Skeletal muscle tissue (tissue), 3 donors: ENCODE measurements at regions not wholly inside any gene's neighbourhood (a gene's known extent, or its start where the extent isn't known, plus 50 kb on each side); places are given as distances from the start of the nearest gene placed in this dataset.

Experiments
- H3K27ac ChIP-seq: one replicate; pipeline ENCODE4 v1.7.0; 2013; ENCODE audit warnings: mild to moderate bottlenecking, low read depth, low read length, inconsistent platforms
- H3K27me3 ChIP-seq, 3 donors: one replicate each; pipeline ENCODE4 v1.7.0; 2013; ENCODE audit warnings: low read length in 3 of 3; ENCODE audit not compliant: control insufficient read depth in 3 of 3, insufficient read depth in 3 of 3
- H3K36me3 ChIP-seq, 3 donors: one replicate each; pipeline ENCODE4 v1.7.0; 2013; ENCODE audit warnings: low read length in 3 of 3; ENCODE audit not compliant: control insufficient read depth in 3 of 3, insufficient read depth in 3 of 3
- H3K4me1 ChIP-seq, 3 donors: one replicate each; pipeline ENCODE4 v1.7.0; 2013; ENCODE audit warnings: low read length in 3 of 3, mild to moderate bottlenecking in 3 of 3; ENCODE audit not compliant: control insufficient read depth in 3 of 3, insufficient read depth in 3 of 3
- H3K4me3 ChIP-seq, 3 donors: one replicate each; pipeline ENCODE4 v1.7.0; 2013; ENCODE audit warnings: low read length in 3 of 3
- H3K9ac ChIP-seq, 3 donors: one replicate each; pipeline ENCODE4 v1.7.0; 2013; ENCODE audit warnings: low read length in 3 of 3, mild to moderate bottlenecking in 3 of 3, moderate library complexity in 2 of 3, low read depth in 1 of 3
- H3K9me3 ChIP-seq, 3 donors: one replicate each; pipeline ENCODE4 v1.7.0; 2013; ENCODE audit warnings: low read length in 3 of 3; ENCODE audit not compliant: control insufficient read depth in 3 of 3
- donor health status: Osteomylitis.

GRCh38 chr6:143596866-143597265 is 80.9 kb upstream of the PHACTR2 start:
- H3K27me3 ChIP-seq: no peaks in the 10 kb centered on the region
- H3K9me3 ChIP-seq: no peaks in the 10 kb centered on the region
- no peaks in the 10 kb centered on the region for H3K36me3 ChIP-seq
- H3K9ac ChIP-seq: no peak overlapping the region
- H3K4me1 ChIP-seq: peaks cover 2 to 5% (median 4%) of the 10 kb centered on the region in 3 donors
- no peak overlapping the region for H3K4me3 ChIP-seq
- no peak overlapping the region for H3K27ac ChIP-seq

- H3K27ac ChIP-seq: no peak overlapping the region
- H3K9ac ChIP-seq: no peak overlapping the region
- H3K9me3 ChIP-seq: no peaks in the 10 kb centered on the region
- H3K27me3 ChIP-seq: no peaks in the 10 kb centered on the region
- H3K4me1 ChIP-seq: peaks cover 2 to 5% (median 4%) of the 10 kb centered on the region in 3 donors
- no peak overlapping the region for H3K4me3 ChIP-seq
- no peaks in the 10 kb centered on the region for H3K36me3 ChIP-seq
Observed at GRCh38 chr6:143595251-143596036, 82.3 kb upstream of the PHACTR2 start.

GRCh38 chr6:143594647-143595046 is 83.1 kb upstream of the PHACTR2 start:
- H3K27me3 ChIP-seq: no peaks in the 10 kb centered on the region
- peaks cover 2 to 5% (median 4%) of the 10 kb centered on the region in 3 donors for H3K4me1 ChIP-seq
- H3K9me3 ChIP-seq: no peaks in the 10 kb centered on the region
- H3K27ac ChIP-seq: no peak overlapping the region
- no peak overlapping the region for H3K9ac ChIP-seq
- H3K4me3 ChIP-seq: no peak overlapping the region
- H3K36me3 ChIP-seq: no peaks in the 10 kb centered on the region

GRCh38 chr6:143592335-143592734 is 80.8 kb upstream of the FUCA2 start:
- Histone ChIP-seq H3K27ac (no peak overlapping the region), H3K4me3 (no peak overlapping the region), H3K4me1 (peaks cover 2 to 5% (median 4%) of the 10 kb centered on the region in 3 donors), H3K27me3 (no peaks in the 10 kb centered on the region), H3K9ac (no peak overlapping the region), H3K9me3 (no peaks in the 10 kb centered on the region), H3K36me3 (no peaks in the 10 kb centered on the region)

- H3K27me3 ChIP-seq: no peaks in the 10 kb centered on the region
- H3K4me3 ChIP-seq: no peak overlapping the region
- H3K36me3 ChIP-seq: no peaks in the 10 kb centered on the region
- H3K4me1 ChIP-seq: no peaks in the 10 kb centered on the region
- no peaks in the 10 kb centered on the region for H3K9me3 ChIP-seq
- no peak overlapping the region for H3K9ac ChIP-seq
- no peak overlapping the region for H3K27ac ChIP-seq
Observed at GRCh38 chr6:143591441-143591840, 79.9 kb upstream of the FUCA2 start.

- Histone ChIP-seq H3K4me3 (no peak overlapping the region), H3K9ac (no peak overlapping the region), H3K9me3 (peaks cover 0 to 2% (median 0%) of the 10 kb centered on the region in 3 donors), H3K36me3 (no peaks in the 10 kb centered on the region), H3K27me3 (no peaks in the 10 kb centered on the region), H3K4me1 (no peaks in the 10 kb centered on the region), H3K27ac (no peak overlapping the region)
Observed at GRCh38 chr6:143589162-143589561, 77.6 kb upstream of the FUCA2 start.

- no peak overlapping the region for H3K27ac ChIP-seq
Observed at GRCh38 chr6:143586557-143586956, 75.0 kb upstream of the FUCA2 start.

GRCh38 chr6:143585716-143586115 is 74.2 kb upstream of the FUCA2 start:
- Histone ChIP-seq H3K4me3 (no peak overlapping the region), H3K27ac (no peak overlapping the region)

More at GRCh38 chr6:143586557-143586956, 75.0 kb upstream of the FUCA2 start:
- Histone ChIP-seq H3K4me3 (no peak overlapping the region), H3K9me3 (peaks cover 0 to 2% (median 0%) of the 10 kb centered on the region in 3 donors), H3K36me3 (no peaks in the 10 kb centered on the region), H3K4me1 (no peaks in the 10 kb centered on the region), H3K27me3 (no peaks in the 10 kb centered on the region), H3K9ac (no peak overlapping the region)

GRCh38 chr6:143585241-143585640 is 73.7 kb upstream of the FUCA2 start:
- no peaks in the 10 kb centered on the region for H3K36me3 ChIP-seq
- no peak overlapping the region for H3K4me3 ChIP-seq
- H3K27ac ChIP-seq: no peak overlapping the region
- H3K9ac ChIP-seq: no peak overlapping the region
- no peaks in the 10 kb centered on the region for H3K27me3 ChIP-seq
- peaks cover 0 to 2% (median 0%) of the 10 kb centered on the region in 3 donors for H3K9me3 ChIP-seq
- no peaks in the 10 kb centered on the region for H3K4me1 ChIP-seq

More at GRCh38 chr6:143585716-143586115, 74.2 kb upstream of the FUCA2 start:
- Histone ChIP-seq H3K36me3 (no peaks in the 10 kb centered on the region), H3K9me3 (peaks cover 0 to 2% (median 0%) of the 10 kb centered on the region in 3 donors), H3K9ac (no peak overlapping the region), H3K4me1 (no peaks in the 10 kb centered on the region), H3K27me3 (no peaks in the 10 kb centered on the region)

- no peak overlapping the region for H3K4me3 ChIP-seq
- peaks cover 0 to 3% (median 2%) of the 10 kb centered on the region in 3 donors for H3K4me1 ChIP-seq
- H3K27me3 ChIP-seq: no peaks in the 10 kb centered on the region
- peaks cover 0 to 2% (median 0%) of the 10 kb centered on the region in 3 donors for H3K9me3 ChIP-seq
- H3K9ac ChIP-seq: no peak overlapping the region
- H3K27ac ChIP-seq: no peak overlapping the region
- no peaks in the 10 kb centered on the region for H3K36me3 ChIP-seq
Observed at GRCh38 chr6:143583542-143584327, 72.2 kb upstream of the FUCA2 start.
